ENCODE measurements at regions not wholly inside any gene's neighbourhood (a gene's known extent, or its start where the extent isn't known, plus 50 kb on each side); places are given as distances from the start of the nearest gene placed in this dataset.
"Not testable (repeated sequence)": the region's sequence is repeated elsewhere in the genome, so short reads cannot be mapped to it uniquely, and the experiment has no call there.

- H3K4me1 Mint-ChIP-seq (ENCODE audit: low read depth, unreplicated experiment); H3K9me3 Mint-ChIP-seq (ENCODE audit: unreplicated experiment); H3K27me3 ChIP-seq (replicated peaks; ENCODE audit: control insufficient read depth, insufficient read depth, low read length); H3K4me3 Mint-ChIP-seq (ENCODE audit: unreplicated experiment); POLR2A ChIA-PET; H3K27ac Mint-ChIP-seq (ENCODE audit: unreplicated experiment); H3K36me3 Mint-ChIP-seq (ENCODE audit: insufficient read depth, unreplicated experiment); H3K4me1 ChIP-seq; H3K9me3 ChIP-seq; intact Hi-C loops (cut with micrococcal nuclease; ENCODE audit: unreplicated experiment); BruUV-seq (replicated peaks); H3K36me3 ChIP-seq (ENCODE audit: control insufficient read depth, insufficient read depth, low read length); H3K27me3 Mint-ChIP-seq (ENCODE audit: insufficient read depth, unreplicated experiment); CTCF ChIA-PET; DNase-seq; H3K4me3 ChIP-seq (ENCODE audit: low read depth, low read length): not testable (repeated sequence)
Measured at GRCh38 chr1:120542940-120543339, 128.1 kb downstream of the NBPF8 start.

GRCh38 chr1:120544434-120544833 is 129.6 kb downstream of the NBPF8 start:
- H3K27me3 Mint-ChIP-seq (ENCODE audit: insufficient read depth, unreplicated experiment); intact Hi-C loops (cut with micrococcal nuclease; ENCODE audit: unreplicated experiment); POLR2A ChIA-PET; H3K27ac Mint-ChIP-seq (ENCODE audit: unreplicated experiment); H3K27me3 ChIP-seq (replicated peaks; ENCODE audit: control insufficient read depth, insufficient read depth, low read length); H3K9me3 ChIP-seq; CTCF ChIA-PET; H3K4me1 ChIP-seq; BruUV-seq (replicated peaks); H3K4me3 ChIP-seq (ENCODE audit: low read depth, low read length); H3K4me3 Mint-ChIP-seq (ENCODE audit: unreplicated experiment); H3K9me3 Mint-ChIP-seq (ENCODE audit: unreplicated experiment); H3K4me1 Mint-ChIP-seq (ENCODE audit: low read depth, unreplicated experiment); H3K36me3 Mint-ChIP-seq (ENCODE audit: insufficient read depth, unreplicated experiment); H3K36me3 ChIP-seq (ENCODE audit: control insufficient read depth, insufficient read depth, low read length): not testable (repeated sequence)
- DNase-seq = peak; percentile 84 to 90
- TF ChIP-seq CTCF (IDR thresholded peaks at IDR 0.05; ENCODE audit: insufficient read depth in 1 of 2, low read depth in 1 of 2, low read length in 1 of 2, severe bottlenecking in 1 of 2, unreplicated experiment in 1 of 2) = peak; percentile 47 to 67

- H3K4me3 Mint-ChIP-seq (ENCODE audit: unreplicated experiment); intact Hi-C loops (cut with micrococcal nuclease; ENCODE audit: unreplicated experiment); H3K9me3 Mint-ChIP-seq (ENCODE audit: unreplicated experiment); H3K27me3 Mint-ChIP-seq (ENCODE audit: insufficient read depth, unreplicated experiment); BruUV-seq (replicated peaks); CTCF ChIA-PET; H3K4me1 Mint-ChIP-seq (ENCODE audit: low read depth, unreplicated experiment); POLR2A ChIA-PET; DNase-seq; H3K36me3 Mint-ChIP-seq (ENCODE audit: insufficient read depth, unreplicated experiment); H3K9me3 ChIP-seq; H3K27me3 ChIP-seq (replicated peaks; ENCODE audit: control insufficient read depth, insufficient read depth, low read length); H3K4me1 ChIP-seq; H3K4me3 ChIP-seq (ENCODE audit: low read depth, low read length); H3K27ac Mint-ChIP-seq (ENCODE audit: unreplicated experiment); H3K36me3 ChIP-seq (ENCODE audit: control insufficient read depth, insufficient read depth, low read length): not testable (repeated sequence)
Measured at GRCh38 chr1:120550335-120550734, 135.5 kb downstream of the NBPF8 start.

- H3K9me3 Mint-ChIP-seq (ENCODE audit: unreplicated experiment); CTCF ChIA-PET; H3K36me3 Mint-ChIP-seq (ENCODE audit: insufficient read depth, unreplicated experiment); H3K9me3 ChIP-seq; H3K27me3 ChIP-seq (replicated peaks; ENCODE audit: control insufficient read depth, insufficient read depth, low read length); H3K4me1 Mint-ChIP-seq (ENCODE audit: low read depth, unreplicated experiment); H3K4me3 Mint-ChIP-seq (ENCODE audit: unreplicated experiment); H3K4me3 ChIP-seq (ENCODE audit: low read depth, low read length); DNase-seq; H3K27ac Mint-ChIP-seq (ENCODE audit: unreplicated experiment); intact Hi-C loops (cut with micrococcal nuclease; ENCODE audit: unreplicated experiment); H3K27me3 Mint-ChIP-seq (ENCODE audit: insufficient read depth, unreplicated experiment); POLR2A ChIA-PET; BruUV-seq (replicated peaks); H3K4me1 ChIP-seq; H3K36me3 ChIP-seq (ENCODE audit: control insufficient read depth, insufficient read depth, low read length): not testable (repeated sequence)
Measured at GRCh38 chr1:120552190-120552589, 137.4 kb downstream of the NBPF8 start.

GRCh38 chr1:120557605-120558302 is 142.9 kb downstream of the NBPF8 start:
- POLR2A ChIA-PET = not testable (repeated sequence)

GRCh38 chr1:120558303-120559060 is 143.6 kb downstream of the NBPF8 start:
- CTCF ChIA-PET; H3K27me3 ChIP-seq (replicated peaks; ENCODE audit: control insufficient read depth, insufficient read depth, low read length); POLR2A ChIA-PET; H3K27ac Mint-ChIP-seq (ENCODE audit: unreplicated experiment); intact Hi-C loops (cut with micrococcal nuclease; ENCODE audit: unreplicated experiment); H3K9me3 Mint-ChIP-seq (ENCODE audit: unreplicated experiment); H3K36me3 ChIP-seq (ENCODE audit: control insufficient read depth, insufficient read depth, low read length); H3K9me3 ChIP-seq; H3K4me1 Mint-ChIP-seq (ENCODE audit: low read depth, unreplicated experiment); BruUV-seq (replicated peaks); H3K36me3 Mint-ChIP-seq (ENCODE audit: insufficient read depth, unreplicated experiment); H3K4me1 ChIP-seq; H3K27me3 Mint-ChIP-seq (ENCODE audit: insufficient read depth, unreplicated experiment): not testable (repeated sequence)
- H3K4me3 ChIP-seq (ENCODE audit: low read depth, low read length) = peak overlapping the region; percentile 41
- peak overlapping the region; percentile 50 for H3K4me3 Mint-ChIP-seq (ENCODE audit: unreplicated experiment)
- DNase-seq = peak; percentile 87 to 91

More at GRCh38 chr1:120557605-120558302, 142.9 kb downstream of the NBPF8 start:
- H3K9me3 ChIP-seq; H3K4me1 Mint-ChIP-seq (ENCODE audit: low read depth, unreplicated experiment); H3K36me3 ChIP-seq (ENCODE audit: control insufficient read depth, insufficient read depth, low read length); H3K27me3 Mint-ChIP-seq (ENCODE audit: insufficient read depth, unreplicated experiment); DNase-seq; H3K36me3 Mint-ChIP-seq (ENCODE audit: insufficient read depth, unreplicated experiment); CTCF ChIA-PET; H3K9me3 Mint-ChIP-seq (ENCODE audit: unreplicated experiment); H3K4me1 ChIP-seq; BruUV-seq (replicated peaks); H3K27ac Mint-ChIP-seq (ENCODE audit: unreplicated experiment); intact Hi-C loops (cut with micrococcal nuclease; ENCODE audit: unreplicated experiment); H3K27me3 ChIP-seq (replicated peaks; ENCODE audit: control insufficient read depth, insufficient read depth, low read length): not testable (repeated sequence)
- H3K4me3 Mint-ChIP-seq (ENCODE audit: unreplicated experiment) = peak overlapping the region; percentile 50
- peak overlapping the region; percentile 32 for H3K4me3 ChIP-seq (ENCODE audit: low read depth, low read length)

Data from Caco-2 (cell line).